ENCODE measurements at regions not wholly inside any gene's neighbourhood (a gene's known extent, or its start where the extent isn't known, plus 50 kb on each side); places are given as distances from the start of the nearest gene placed in this dataset.

GRCh38 chr2:51619961-51620360 lies 588.0 kb upstream of the NRXN1 start:
- no peak for TF ChIP-seq CTCF (IDR thresholded peaks at IDR 0.05)
- no peak for TF ChIP-seq POLR2AphosphoS5 (IDR thresholded peaks at IDR 0.05)
